SK-N-SH (cell line): ENCODE measurements at regions not wholly inside any gene's neighbourhood (a gene's known extent, or its start where the extent isn't known, plus 50 kb on each side); places are given as distances from the start of the nearest gene placed in this dataset.

Source experiments
- CTCF ChIP-seq: fragments of 200-600 bp; sonication (generic); IDR thresholded peaks from 2 replicates; pipeline ENCODE4 v1.6.1; 2017; ENCODE audit warnings: antibody characterized with exemption, mild to moderate bottlenecking, moderate library complexity
- EZH2phosphoT487 ChIP-seq: fragments of 200-600 bp; sonication (generic); IDR thresholded peaks from 2 replicates; pipeline ENCODE4 v1.6.1; 2017; ENCODE audit warnings: low read depth, mixed run types, mild to moderate bottlenecking, antibody characterized with exemption, moderate library complexity, borderline replicate concordance
- MXI1 ChIP-seq: IDR thresholded peaks from 2 replicates; pipeline ENCODE4 v1.6.1; 2012; ENCODE audit warnings: mild to moderate bottlenecking, low read depth, low read length, improper control_type of control experiment
- NFIC ChIP-seq: IDR thresholded peaks from 2 replicates; pipeline ENCODE4 v1.4.0; 2012; ENCODE audit warnings: borderline replicate concordance
- NRF1 ChIP-seq: IDR thresholded peaks from 2 replicates; pipeline ENCODE4 v1.6.1; 2012; ENCODE audit warnings: low read depth, mild to moderate bottlenecking, low read length
- RAD21 ChIP-seq: IDR thresholded peaks from 2 replicates; pipeline ENCODE4 v1.6.1; 2012; ENCODE audit warnings: mild to moderate bottlenecking, low read length
- RCOR1 ChIP-seq: fragments of 150-350 bp; IDR thresholded peaks from 2 replicates; pipeline ENCODE4 v1.6.1; 2017; ENCODE audit warnings: antibody characterized with exemption, low read length
- RFX5 ChIP-seq: IDR thresholded peaks from 2 replicates; pipeline ENCODE4 v1.6.1; 2012; ENCODE audit warnings: mild to moderate bottlenecking, improper control_type of control experiment, low read length
- SMC3 ChIP-seq: IDR thresholded peaks from 2 replicates; pipeline ENCODE4 v1.6.1; 2012; ENCODE audit warnings: low read depth, low read length, improper control_type of control experiment
- TEAD4 ChIP-seq: IDR thresholded peaks from 2 replicates; pipeline ENCODE4 v1.4.0; 2012; ENCODE audit warnings: mild to moderate bottlenecking, borderline replicate concordance; ENCODE audit not compliant: insufficient read depth
- USF2 ChIP-seq: fragments of 150-350 bp; IDR thresholded peaks from 2 replicates; pipeline ENCODE4 v1.6.1; 2017; ENCODE audit warnings: antibody characterized with exemption, low read length, low read depth, borderline replicate concordance
- YY1 ChIP-seq: IDR thresholded peaks from 2 replicates; pipeline ENCODE4 v1.4.0; 2012; ENCODE audit warnings: low read depth, mild to moderate bottlenecking

- TF ChIP-seq CTCF (no peak), EZH2phosphoT487 (no peak), YY1 (no peak), USF2 (no peak), NRF1 (no peak), RAD21 (no peak), SMC3 (no peak), RCOR1 (no peak), MXI1 (no peak), TEAD4 (no peak), NFIC (no peak), RFX5 (no peak)
Measured at GRCh38 chr5:82445726-82446335, 167.7 kb upstream of the RPS23 start.
